Stomach (tissue), 4 donors: ENCODE measurements at regions not wholly inside any gene's neighbourhood (a gene's known extent, or its start where the extent isn't known, plus 50 kb on each side); places are given as distances from the start of the nearest gene placed in this dataset.

Source experiments
- POLR2A ChIP-seq, 4 donors: fragments of 450-650 bp; IDR thresholded peaks; one replicate each; pipeline ENCODE4 v1.6.1; 2016; ENCODE audit warnings: antibody characterized with exemption in 4 of 4, control low read depth in 2 of 4, mild to moderate bottlenecking in 1 of 4, moderate library complexity in 1 of 4
- POLR2AphosphoS5 ChIP-seq, 3 donors: sonication (generic); formaldehyde crosslinking; IDR thresholded peaks; one replicate each; pipeline ENCODE4 v1.6.1; 2016; ENCODE audit warnings: antibody characterized with exemption in 3 of 3
- TF ChIP-seq, protein P1 (sequence below), 7 experiments: fragments of 450-650 bp in 4 of 7; fragments of 200-600 bp in 3 of 7; sonication (generic) in 3 of 7; IDR thresholded peaks; one replicate each; pipeline ENCODE4 v1.5.1; 2016 to 2019; ENCODE audit warnings: antibody characterized with exemption in 7 of 7, control low read depth in 2 of 7, mild to moderate bottlenecking in 1 of 7

DNA sequence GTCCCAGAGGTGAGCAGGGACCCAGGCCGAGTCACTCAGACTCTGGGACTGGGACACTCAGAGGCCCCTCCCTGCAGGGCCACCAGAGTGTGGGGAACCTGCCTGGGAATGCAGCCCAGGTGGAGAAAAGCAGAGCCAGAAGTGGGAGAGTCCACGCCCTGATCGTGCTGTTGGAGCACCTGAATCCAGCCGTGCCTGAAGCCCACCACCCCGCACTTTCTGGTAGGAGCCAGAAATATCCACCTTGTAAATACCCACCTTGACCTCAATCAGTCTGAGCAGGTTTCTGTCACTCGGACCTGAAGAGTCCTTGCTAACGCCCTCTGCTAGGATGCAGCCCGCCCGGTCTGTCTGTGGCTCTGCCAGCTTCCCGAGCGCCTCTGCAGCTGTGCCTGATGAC, 86.7 kb downstream of the PDGFA start:
- TF ChIP-seq, protein P1, sequence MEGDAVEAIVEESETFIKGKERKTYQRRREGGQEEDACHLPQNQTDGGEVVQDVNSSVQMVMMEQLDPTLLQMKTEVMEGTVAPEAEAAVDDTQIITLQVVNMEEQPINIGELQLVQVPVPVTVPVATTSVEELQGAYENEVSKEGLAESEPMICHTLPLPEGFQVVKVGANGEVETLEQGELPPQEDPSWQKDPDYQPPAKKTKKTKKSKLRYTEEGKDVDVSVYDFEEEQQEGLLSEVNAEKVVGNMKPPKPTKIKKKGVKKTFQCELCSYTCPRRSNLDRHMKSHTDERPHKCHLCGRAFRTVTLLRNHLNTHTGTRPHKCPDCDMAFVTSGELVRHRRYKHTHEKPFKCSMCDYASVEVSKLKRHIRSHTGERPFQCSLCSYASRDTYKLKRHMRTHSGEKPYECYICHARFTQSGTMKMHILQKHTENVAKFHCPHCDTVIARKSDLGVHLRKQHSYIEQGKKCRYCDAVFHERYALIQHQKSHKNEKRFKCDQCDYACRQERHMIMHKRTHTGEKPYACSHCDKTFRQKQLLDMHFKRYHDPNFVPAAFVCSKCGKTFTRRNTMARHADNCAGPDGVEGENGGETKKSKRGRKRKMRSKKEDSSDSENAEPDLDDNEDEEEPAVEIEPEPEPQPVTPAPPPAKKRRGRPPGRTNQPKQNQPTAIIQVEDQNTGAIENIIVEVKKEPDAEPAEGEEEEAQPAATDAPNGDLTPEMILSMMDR (IDR thresholded peaks at IDR 0.05), result no peak
- TF ChIP-seq POLR2A (IDR thresholded peaks at IDR 0.05) (no peak), POLR2AphosphoS5 (IDR thresholded peaks at IDR 0.05) (no peak)
